IPS-NIHi11 (cell line): ENCODE measurements at regions not wholly inside any gene's neighbourhood (a gene's known extent, or its start where the extent isn't known, plus 50 kb on each side); places are given as distances from the start of the nearest gene placed in this dataset.

ENCODE experiments used
- DNase-seq: peaks from one replicate; pipeline ENCODE4 v3.0.0; 2012; ENCODE audit warnings: mixed read lengths, low spot score

DNA sequence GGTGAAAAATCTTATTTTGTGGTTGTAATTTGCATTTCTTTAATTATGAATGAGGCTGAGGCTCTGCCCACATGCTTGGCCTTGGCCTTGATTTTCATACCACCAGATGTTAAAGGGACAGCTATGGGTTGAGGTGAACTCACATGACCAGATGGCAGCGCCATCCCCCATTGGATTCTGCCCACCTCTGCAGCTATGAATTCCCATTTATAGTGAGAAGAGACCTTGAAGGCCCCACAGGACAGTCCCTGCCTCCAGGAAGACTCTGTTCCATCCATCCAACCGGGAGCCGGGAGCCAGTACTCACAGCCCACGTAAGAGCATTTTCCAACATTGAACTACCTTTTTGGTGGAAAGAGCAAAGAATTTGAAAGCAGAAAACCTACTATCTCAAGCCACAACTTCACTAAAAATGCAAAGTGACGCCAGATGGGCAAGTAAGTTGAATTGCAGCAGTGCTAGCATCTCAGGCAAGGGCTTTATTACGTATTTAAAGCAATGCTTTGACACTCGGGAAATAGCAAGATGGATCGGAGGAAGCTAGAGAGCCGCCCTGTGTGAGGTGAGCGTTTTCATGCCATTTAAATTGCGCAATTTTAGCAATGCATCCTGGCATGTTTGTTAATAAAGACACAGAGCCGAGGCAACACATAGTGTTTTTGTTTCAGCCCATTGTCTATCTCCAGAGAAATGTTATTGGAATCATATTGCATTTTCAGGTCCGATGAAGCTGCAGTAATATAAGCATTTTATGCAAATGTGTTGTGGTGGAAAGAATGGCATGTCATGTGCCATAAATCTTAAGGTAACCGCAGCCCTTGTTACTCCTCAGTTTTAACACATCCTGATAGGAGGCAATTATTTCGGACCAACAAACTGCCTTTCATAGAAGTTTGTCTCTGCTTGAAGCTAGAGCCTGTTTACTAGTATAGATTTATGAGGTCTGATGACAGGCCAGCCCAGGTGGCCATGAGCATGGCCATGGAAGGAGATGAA is 273.4 kb upstream of the TNRC6C start:
- no peak for DNase-seq

DNA sequence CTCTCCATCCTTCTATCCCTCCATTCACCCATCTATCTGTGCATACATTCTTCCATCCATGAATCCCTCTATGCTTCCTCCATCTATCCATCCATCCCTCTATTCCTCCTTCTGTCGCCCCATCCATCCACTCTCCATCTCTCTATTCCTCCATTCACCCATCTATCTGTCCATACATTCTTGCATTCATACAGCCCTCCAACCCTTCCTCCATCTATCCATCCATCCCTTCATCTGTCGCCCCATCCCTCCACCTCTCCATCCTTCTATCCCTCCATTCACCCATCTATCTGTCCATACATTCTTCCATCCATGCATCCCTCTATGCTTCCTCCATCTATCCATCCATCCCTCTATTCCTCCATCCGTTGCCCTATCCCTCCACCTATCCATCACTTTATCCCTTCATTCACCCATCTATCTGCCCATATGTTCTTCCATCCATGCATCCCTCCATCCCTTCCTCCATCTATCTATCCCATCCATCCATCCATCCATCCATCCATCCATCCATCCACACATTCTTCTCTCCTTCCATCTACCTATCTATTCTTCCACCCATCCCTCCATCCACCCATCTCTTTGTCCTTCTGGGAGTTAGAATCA is 272.5 kb upstream of the TNRC6C start:
- no peak for DNase-seq

DNA sequence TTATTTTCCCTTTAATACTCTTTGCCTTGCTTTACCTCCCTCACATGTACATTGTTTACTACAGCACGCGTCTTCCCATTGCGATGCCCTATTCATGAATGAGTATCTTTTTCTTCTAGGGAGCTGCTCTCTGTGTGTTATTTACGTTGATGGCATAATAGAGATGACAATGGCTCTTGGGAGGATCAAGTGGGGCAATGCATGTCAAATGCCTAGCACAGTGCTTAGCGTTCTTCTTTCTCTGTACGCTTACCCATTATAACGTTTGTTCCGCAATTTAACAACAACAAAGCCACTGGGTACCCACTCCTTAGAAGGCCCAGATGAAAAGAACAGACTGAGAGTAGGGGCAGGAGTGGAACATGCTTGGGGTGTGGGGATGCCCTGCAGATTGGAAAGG is 271.6 kb upstream of the TNRC6C start:
- no peak for DNase-seq

DNA sequence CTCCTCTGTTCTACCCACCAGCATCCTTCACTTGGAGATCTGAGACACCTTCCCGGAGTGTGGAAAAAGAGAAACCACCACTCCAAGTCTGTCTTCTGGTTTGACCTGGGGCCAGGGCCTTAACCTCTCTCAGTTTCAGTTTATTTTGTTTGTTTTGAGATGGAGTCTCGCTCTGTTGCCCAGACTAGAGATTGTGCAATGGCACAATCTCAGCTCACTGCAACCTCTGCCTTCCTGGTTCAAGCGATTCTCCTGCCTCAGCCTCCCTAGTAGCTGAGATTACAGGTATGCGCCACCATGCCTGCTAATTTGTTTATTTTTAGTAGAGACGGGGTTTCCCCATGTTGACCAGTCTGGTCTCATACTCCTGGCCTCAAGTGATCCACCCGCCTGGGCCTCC is 271.1 kb upstream of the TNRC6C start:
- DNase-seq, result no peak

DNA sequence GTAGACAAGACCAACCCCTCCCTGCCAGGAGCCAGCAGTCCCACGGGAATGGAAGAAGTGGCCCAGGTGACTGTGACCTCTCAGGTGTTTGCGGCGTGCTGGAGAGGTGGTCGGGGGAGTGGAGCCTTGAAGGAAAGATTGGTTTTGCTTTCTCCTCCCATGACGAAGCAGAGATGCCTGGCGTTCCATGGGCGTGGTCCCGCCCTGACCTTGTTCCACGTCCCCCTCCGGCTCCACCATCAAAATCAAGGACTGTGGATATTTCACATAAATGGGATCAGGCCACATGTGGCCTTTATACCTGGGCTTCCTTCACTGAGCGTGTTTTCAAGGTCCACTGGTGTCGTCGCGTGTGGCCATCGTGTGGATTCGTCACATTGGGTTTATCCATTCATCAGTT is 270.6 kb upstream of the TNRC6C start:
- DNase-seq, result no peak

DNA sequence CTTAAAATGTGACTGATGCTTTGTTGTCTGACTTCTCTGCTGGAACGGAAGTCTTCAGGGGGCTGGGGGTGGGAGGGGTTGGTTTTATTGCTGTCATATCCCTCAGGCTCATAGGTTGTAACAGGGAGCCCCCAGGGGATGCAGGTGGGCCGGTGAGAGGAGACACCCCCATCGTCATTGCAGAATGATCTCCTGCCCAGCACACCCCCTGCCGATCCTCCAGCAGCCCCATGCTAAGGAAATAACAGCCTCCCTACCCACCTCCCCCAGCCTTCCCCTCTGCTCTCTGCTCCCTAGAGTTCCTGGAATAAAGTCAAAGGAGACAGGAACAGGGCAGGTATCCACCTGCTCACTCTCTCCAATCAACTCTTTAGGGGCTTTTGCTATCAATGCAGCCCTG is 270.1 kb upstream of the TNRC6C start:
- DNase-seq, result no peak

DNA sequence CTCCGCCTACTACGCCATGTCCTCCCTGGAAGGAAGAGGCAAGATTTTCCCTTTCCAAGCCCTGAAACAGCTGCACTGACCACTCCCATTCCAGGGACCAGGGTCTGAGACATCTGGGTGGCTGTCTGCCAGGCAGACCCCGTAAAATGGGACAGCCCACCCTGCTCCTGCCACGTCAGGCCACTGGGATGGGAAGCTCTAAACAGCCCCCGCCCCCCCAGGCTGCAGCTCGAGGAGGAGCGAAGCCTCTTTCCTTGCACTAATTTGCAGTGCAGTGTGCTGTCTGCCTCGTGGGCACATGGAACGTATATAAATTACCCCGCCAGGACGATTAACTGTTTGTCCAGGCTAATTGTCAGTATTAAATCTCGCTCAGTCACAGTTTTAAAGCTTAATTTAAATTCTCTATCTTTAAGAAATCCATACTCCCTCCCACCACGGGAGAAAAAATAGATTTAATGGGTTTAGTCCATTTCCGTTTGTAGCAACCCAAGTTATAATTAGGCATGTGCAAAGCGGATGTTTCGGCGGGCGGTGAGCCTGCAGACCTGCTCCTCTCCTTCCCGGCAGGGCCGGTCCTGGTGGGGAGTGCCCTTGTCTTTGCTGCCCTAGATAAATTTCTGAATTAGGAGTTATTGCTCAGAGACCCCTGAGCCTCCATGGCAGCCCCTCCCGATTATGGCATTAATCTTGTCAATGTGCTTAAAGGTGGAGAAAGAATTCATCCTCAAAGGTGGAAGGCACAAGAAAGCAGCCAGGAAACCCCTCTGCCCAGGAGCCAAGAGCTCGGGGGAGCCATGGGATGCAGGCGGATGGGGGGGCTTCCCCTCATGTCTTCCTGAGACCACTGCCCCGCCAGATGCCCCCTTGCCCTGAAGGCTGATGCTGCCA is 268.0 kb upstream of the TNRC6C start:
- DNase-seq, result no peak

DNA sequence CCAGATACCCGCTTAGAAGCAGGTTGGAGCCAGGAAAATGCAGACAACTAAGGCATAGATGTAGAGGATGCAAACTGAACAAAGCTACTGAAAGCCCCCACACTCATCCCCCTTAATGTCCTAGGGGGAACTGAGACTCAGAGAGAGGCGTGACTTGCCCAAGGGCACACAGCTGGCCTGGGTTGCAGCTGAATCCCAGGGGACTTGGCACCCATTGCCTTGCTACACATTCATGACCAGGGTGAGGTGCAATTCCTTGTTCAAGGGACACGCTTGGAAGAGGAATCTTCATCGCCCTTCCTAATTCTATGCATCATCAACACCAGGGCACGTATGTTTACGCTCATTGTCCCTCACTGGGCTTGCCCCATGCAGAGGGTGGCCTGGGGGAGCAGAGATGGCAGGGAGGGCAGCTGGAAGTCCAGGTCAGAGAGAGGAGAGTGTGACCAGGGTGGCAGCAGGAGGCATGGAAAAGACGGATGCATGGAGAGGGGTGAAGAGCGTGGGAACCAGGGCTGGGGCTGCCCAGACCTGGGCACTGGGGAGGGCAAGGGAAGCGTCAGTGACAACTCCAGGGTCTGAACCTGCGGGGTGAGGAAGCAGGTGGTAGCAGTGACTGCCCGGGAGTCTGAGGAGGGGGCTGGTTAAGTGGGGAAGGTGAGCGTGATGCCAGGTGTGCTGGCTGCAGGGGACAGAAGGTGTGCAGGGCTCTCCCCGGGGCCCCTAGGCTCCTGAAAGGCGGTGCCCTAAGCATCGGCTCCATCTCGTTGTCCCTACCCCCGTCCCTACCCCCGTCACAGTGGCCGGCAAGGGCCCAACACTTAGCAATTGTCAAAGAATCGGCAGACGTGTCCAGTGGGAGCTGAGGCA is 267.1 kb upstream of the TNRC6C start:
- DNase-seq, result no peak

DNA sequence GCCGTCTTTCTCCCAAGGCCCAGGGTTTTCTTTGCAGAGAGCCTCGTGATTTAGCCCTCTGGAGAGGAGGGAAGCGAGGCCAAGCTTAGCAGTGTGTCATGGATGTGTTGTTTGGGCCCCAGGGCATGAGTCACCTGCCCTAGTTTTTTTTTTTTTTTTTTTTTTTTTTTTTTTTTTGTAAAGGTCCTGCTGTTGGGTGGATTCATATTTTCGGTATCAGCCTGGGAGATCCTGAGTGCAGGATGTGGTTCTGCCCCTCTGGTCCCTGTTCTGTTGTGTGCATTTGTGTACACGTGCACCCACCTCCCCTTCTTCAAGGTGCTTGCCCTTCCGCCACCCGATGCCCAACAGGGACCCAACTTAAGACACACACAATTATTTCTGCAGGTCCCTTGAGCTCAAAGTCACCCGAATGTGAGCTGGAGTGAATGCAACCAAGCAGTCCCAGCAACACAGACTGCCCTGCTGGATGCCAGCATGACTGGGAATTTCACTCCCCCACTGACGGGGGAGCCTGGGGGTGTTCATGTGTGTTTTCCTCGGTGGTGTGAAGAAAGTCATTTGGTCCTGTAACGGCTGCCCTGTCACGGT is 265.8 kb upstream of the TNRC6C start:
- DNase-seq, result no peak

DNA sequence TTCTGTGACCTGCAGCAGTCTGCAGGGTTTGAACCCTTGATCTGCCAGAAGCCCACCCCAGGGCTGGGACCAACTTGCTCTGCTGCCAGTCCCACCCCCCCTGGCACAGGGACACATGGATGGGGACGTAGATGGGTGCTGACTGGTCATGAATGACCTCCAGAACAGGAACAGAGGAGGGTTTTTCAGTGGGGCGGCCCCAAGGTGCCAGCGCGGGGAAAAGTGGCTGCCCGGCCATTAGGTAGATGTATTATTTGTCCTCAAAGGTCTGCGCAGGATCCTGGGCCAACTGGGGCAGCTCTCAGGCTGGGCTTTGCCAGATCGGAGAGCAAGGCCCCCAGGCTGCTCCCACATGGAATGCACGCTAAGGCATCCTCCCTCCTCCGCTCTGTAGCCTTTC is 265.2 kb upstream of the TNRC6C start:
- no peak for DNase-seq

DNA sequence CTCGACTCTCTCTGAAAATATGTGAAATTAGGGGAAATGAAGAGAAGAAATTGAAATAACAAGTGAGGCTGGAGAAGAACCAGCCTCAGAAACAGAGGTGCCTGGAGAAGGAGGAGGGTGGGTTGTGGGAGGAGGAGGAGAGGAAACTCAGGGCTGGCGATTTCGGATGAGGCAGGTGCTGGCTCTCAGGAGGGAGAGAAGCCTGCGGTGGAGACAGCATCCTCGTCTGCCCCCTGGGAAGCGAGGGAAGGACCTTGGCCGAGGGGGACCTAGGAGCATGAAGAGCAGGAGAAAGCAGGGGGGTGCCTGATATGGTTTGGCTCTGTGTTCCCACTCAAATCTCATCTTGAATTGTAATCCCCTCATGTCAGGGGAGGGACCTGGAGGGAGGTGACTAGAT is 264.7 kb upstream of the TNRC6C start:
- DNase-seq, result no peak

DNA sequence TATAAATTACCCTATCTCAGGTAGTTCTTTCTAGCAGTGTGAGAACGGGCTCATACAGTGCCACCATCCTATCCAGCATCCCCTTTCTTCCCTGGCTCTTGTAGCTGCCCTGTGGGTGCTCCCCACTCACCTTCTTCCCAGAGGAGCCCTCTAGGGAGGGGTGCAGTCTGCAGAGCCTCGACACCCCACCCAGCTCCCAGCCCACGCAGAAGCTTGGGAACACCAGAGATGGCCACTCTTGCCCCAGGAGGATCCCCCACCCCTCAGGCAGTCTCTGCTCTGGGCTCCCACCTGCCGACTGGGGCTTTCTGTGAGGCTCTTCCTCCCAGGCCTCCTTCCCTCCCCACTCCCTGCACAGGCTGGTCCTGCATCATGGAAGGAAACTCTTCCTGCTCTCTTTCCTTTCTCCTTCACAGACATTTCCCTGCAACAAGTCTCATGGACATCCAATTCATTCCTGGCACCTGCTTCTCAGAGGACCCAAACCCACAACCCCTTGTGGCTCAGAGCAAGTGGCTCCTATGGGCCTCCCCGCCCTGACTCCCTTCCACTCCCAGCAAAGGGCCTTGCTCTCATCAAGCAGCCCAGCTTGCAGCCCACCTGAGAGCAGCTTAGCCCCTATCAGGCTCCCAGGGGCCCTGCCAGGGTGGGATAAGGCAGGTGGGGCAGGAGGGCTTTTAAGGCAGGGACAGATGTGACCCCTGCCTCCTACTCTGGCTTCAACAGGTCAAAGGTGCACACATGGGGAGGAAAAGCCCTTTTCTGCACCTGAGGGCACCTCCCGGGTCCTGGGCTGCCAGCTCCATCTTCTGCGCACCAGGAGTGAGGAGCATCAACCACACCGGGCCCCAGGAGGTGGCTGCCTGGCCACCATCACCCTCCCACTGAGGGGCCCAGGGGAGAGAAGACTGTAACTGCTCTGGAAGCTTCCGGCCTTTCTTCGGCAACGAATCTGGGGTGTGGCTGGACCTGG is 263.8 kb upstream of the TNRC6C start:
- DNase-seq, result no peak

DNA sequence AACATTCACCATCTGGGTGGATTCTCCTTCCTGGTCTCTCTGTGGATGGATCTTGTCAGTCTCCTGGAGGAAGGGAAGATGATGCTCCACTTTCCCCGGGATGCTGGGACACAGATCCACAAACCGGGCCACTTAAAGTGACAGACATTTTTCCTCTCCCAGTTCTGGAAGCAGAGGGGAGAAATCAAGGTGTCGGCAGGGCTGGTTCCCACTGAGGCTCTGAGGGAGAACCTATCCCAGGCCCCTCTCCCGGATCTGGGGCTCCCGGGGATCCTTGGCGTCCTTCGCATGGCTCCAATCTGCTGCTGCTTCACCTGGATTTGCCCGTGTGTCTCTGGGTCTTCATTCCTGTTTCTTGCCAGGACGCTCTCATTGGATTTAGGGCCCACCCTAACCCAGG is 263.1 kb upstream of the TNRC6C start:
- no peak for DNase-seq

DNA sequence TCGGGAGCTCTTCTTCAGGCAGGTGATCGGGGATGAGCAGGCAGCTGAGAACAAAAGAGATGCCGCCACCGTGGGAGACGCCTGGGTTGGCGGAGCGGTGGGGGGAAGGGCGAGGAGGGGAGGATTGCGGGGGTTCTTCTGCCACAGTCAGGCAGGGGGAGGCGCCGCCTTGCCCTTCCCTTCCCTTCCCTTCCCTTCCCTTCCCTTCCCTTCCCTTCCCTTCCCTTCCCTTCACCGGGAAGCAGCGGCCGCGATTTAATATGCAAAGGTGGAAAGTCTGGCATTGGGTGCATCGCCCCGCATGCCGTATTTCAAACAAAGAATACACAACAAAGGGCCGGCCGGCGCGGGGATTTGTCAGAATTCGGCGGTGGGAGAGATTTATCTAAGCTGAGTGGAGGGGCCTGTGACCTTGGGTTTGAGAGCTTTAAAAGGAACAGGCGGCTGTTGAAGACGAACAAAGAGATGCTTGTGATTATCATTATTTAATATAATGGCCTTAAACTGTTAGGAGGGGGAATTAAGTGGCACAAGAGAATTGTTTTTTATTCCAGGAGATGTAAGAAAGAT is 262.3 kb upstream of the TNRC6C start:
- DNase-seq, result no peak

DNA sequence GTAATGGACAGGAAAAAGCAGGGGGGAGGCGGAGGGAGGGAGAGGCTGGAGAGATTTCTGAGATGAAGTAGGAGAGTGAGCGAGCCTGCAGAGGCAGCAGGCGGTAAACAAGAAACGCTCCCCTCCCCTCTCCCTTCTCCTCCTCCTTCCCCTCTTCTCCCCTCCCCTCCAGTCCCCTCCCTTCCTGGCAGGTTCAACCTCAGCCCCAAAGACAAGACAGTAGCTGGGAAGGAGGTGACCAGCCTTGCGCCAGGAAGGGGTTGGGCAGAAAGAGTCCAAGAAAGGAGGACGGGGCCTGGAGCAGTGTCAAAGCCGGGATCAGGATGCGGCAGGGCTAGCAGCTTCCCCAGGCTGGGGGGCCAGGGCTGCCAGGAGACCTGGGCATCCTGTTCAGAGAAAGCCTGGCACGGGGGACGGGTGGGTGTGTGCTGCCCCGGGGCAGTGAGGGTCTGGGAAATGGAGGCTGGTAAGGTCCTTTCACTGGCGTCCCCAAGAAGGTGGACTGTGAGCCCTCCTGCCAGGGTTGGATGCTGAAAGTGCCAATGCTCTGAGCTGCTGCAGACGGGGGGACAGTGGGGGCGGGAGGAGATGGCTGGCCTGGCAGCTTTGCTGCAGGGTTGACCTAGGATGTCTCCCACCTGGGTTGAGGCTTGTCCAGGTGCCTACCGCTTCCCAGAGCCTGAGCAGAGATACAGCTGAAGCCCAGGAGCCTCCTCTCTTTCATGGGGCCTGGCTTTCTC is 261.6 kb upstream of the TNRC6C start:
- DNase-seq, result peak; percentile 55

DNA sequence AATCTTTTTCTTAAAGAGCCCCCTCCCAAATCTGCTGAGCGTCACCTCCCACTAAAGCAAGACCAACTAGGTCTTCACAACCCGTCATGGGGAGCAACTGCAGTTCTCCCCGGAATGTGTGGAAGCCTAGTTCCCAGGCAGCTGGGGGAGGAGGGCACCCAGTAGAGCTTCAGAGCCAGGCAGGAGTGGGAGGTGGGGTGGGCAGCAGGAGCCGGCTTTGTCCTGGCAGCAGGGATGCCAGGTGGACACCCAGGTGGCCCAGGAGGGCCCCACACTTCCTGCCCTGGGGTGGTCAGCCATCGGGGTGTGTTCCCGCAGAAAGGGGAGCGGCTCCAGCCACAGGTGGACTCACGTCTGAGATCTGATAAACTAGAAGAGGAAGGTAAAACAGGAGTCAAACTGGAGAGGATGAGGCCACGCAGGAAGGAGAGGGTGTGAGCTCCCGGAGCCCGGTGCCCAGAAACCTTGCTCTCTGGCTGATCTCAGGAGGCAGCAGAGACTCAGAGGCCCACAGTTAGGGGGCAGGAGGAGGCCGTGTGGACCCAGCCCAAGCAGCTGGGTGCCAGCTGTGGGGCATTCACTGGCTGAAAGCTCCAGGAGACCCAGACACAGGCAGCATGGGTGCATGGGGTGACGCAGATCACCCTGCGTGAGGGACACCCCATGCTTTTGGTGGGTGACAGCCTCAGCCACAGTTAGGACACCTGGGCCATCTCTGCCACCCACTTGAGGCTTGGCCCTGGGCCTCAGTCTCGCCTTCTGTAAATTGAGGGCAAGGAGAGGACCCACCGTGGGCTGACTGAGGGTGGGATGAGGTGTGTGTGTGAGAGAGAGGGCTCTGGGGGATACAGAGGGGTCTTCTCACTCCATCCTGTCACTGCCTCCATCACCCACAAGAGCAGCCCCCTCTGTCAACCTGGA is 260.8 kb upstream of the TNRC6C start:
- no peak for DNase-seq

DNA sequence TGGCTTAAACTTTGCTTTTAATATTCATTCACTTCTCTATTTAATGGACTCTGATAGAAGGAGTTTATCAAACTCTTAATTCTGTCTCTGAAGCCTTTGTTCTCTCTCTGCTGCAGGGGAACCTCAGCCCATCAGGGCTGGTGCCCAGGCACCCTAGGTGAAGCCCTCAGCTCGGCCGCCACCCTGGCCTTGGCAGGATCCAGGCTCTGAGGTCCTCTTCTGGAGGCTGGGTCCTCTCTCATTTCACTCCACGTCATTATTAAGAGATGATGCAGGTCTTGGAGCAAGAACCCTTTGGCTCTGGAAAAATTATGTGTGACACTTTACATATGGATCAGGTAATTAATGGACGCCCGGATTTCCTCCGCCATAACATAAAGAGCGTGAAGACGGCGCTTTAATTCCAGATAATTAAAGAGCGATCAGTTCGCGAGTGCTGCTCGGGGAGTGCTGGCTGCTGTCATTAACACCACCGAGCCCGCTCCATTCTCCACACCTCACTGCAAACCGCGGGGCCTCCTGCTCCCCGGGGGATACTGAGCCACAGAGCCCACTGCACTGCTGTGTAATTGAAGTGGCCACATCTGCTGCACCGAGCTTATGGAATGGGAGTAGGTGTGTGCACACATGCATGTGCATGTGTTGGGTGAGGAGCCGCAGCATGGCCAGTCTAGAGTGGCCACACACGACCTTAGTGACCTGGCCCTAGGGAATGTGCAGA is 259.4 kb upstream of the TNRC6C start:
- no peak for DNase-seq
